HEK293T (cell line): ENCODE measurements at regions not wholly inside any gene's neighbourhood (a gene's known extent, or its start where the extent isn't known, plus 50 kb on each side); places are given as distances from the start of the nearest gene placed in this dataset.

Experiments used
- BHLHE40 ChIP-seq: fragments of 450-650 bp; IDR thresholded peaks from 2 replicates; pipeline ENCODE4 v1.6.1; 2016; ENCODE audit warnings: mild to moderate bottlenecking, moderate library complexity, borderline replicate concordance
- CTBP1 ChIP-seq: fragments of 450-650 bp; IDR thresholded peaks from 2 replicates; pipeline ENCODE4 v1.6.1; 2016; ENCODE audit warnings: borderline replicate concordance
- ELF4 ChIP-seq: fragments of 450-650 bp; IDR thresholded peaks from 2 replicates; pipeline ENCODE4 v1.6.1; 2017; ENCODE audit warnings: antibody characterized with exemption
- FOXA1 ChIP-seq: fragments of 450-650 bp; IDR thresholded peaks from 2 replicates; pipeline ENCODE4 v1.6.1; 2016; ENCODE audit warnings: mild to moderate bottlenecking
- FOXK2 ChIP-seq: fragments of 450-650 bp; IDR thresholded peaks from 2 replicates; pipeline ENCODE4 v1.6.1; 2016; ENCODE audit warnings: mild to moderate bottlenecking
- FOXM1 ChIP-seq: fragments of 450-650 bp; IDR thresholded peaks from 2 replicates; pipeline ENCODE4 v1.6.1; 2017; ENCODE audit warnings: mild to moderate bottlenecking, borderline replicate concordance
- HDGF ChIP-seq: fragments of 450-650 bp; IDR thresholded peaks from 2 replicates; pipeline ENCODE4 v1.6.1; 2017; ENCODE audit warnings: antibody characterized with exemption, borderline replicate concordance
- L3MBTL2 ChIP-seq: fragments of 450-650 bp; conservative IDR thresholded peaks from 2 replicates; pipeline ENCODE4 v1.6.1; 2016; ENCODE audit warnings: mild to moderate bottlenecking
- LEF1 ChIP-seq: fragments of 450-650 bp; IDR thresholded peaks from 2 replicates; pipeline ENCODE4 v1.6.1; 2017; ENCODE audit warnings: mild to moderate bottlenecking, borderline replicate concordance
- NFRKB ChIP-seq: fragments of 450-650 bp; IDR thresholded peaks from 2 replicates; pipeline ENCODE4 v1.6.1; 2016; ENCODE audit warnings: mild to moderate bottlenecking, moderate library complexity
- PKNOX1 ChIP-seq: fragments of 450-650 bp; IDR thresholded peaks from 2 replicates; pipeline ENCODE4 v1.6.1; 2016
- SP1 ChIP-seq: fragments of 450-650 bp; IDR thresholded peaks from 2 replicates; pipeline ENCODE4 v1.6.1; 2017
- SUZ12 ChIP-seq: fragments of 450-650 bp; IDR thresholded peaks from 2 replicates; pipeline ENCODE4 v1.6.1; 2016; ENCODE audit warnings: mild to moderate bottlenecking
- TARDBP ChIP-seq: fragments of 450-650 bp; IDR thresholded peaks from 2 replicates; pipeline ENCODE4 v1.6.1; 2016

DNA sequence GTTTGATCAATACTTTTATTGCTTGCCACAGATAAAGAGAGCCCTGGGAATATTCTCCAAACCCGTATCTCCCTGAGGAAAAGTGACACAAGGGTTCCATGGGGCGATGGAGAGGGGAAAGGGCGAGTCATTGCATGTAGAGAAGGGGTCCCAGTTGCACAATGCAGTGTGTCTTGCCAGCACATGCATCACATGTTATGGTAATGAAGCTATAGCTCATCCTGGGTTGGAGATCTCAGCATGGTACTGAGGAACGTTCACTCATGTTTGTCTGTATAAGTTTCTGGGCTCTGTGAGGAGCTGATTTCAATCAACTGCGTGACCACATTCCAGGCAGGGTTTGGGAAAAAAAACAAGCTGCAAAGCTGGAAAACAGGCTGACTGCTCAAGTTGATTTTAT is 220.7 kb upstream of the MC4R start:
- TF ChIP-seq FOXM1 (no peak), TARDBP (no peak), SUZ12 (no peak), BHLHE40 (no peak), L3MBTL2 (no peak), SP1 (no peak), LEF1 (no peak), NFRKB (no peak), PKNOX1 (no peak), FOXK2 (no peak), ELF4 (no peak), FOXA1 (no peak), HDGF (no peak), CTBP1 (no peak)
